Peyer's patch (tissue), 4 donors: ENCODE measurements at regions not wholly inside any gene's neighbourhood (a gene's known extent, or its start where the extent isn't known, plus 50 kb on each side); places are given as distances from the start of the nearest gene placed in this dataset.

ENCODE experiments used
- POLR2A ChIP-seq, 2 donors: fragments of 450-650 bp; IDR thresholded peaks; one replicate each; pipeline ENCODE4 v1.5.1; 2017; ENCODE audit warnings: antibody characterized with exemption in 2 of 2, mild to moderate bottlenecking in 2 of 2, moderate library complexity in 2 of 2
- TF ChIP-seq, protein P1 (sequence below), 6 experiments: fragments of 450-650 bp in 4 of 6; fragments of 200-600 bp in 2 of 6; sonication (generic) in 1 of 6; IDR thresholded peaks; one replicate each; pipeline ENCODE4 v1.5.1; 2017 to 2019; ENCODE audit warnings: antibody characterized with exemption in 6 of 6, mild to moderate bottlenecking in 3 of 6, moderate library complexity in 1 of 6

GRCh38 chr10:45058992-45059561 is 58.4 kb downstream of the ZNF22 start:
- TF ChIP-seq, protein P1, sequence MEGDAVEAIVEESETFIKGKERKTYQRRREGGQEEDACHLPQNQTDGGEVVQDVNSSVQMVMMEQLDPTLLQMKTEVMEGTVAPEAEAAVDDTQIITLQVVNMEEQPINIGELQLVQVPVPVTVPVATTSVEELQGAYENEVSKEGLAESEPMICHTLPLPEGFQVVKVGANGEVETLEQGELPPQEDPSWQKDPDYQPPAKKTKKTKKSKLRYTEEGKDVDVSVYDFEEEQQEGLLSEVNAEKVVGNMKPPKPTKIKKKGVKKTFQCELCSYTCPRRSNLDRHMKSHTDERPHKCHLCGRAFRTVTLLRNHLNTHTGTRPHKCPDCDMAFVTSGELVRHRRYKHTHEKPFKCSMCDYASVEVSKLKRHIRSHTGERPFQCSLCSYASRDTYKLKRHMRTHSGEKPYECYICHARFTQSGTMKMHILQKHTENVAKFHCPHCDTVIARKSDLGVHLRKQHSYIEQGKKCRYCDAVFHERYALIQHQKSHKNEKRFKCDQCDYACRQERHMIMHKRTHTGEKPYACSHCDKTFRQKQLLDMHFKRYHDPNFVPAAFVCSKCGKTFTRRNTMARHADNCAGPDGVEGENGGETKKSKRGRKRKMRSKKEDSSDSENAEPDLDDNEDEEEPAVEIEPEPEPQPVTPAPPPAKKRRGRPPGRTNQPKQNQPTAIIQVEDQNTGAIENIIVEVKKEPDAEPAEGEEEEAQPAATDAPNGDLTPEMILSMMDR (IDR thresholded peaks at IDR 0.05): no peak
- TF ChIP-seq POLR2A (IDR thresholded peaks at IDR 0.05): no peak
